A673 (cell line): ENCODE measurements at regions not wholly inside any gene's neighbourhood (a gene's known extent, or its start where the extent isn't known, plus 50 kb on each side); places are given as distances from the start of the nearest gene placed in this dataset.

Source experiments
- BruUV-seq: library from RNA; stranded (reverse); fragments of 400-500 nt; replicated peaks from 2 replicates; lab custom pipeline; 2021; lab: Mats Ljungman, UMichigan
- CTCF ChIA-PET: fragments of 300-600 bp; sonication (Branson Sonifier 250); formaldehyde crosslinking; loops from one replicate; lab custom pipeline; 2022; ENCODE audit warnings: antibody characterized with exemption; lab: Charles Lee
- POLR2A ChIA-PET: fragments of 300-600 bp; sonication (Branson Sonifier 250); formaldehyde crosslinking; loops from one replicate; lab custom pipeline; 2022; ENCODE audit warnings: antibody characterized with exemption; ENCODE audit not compliant: low non-redundant PET; lab: Charles Lee
- DNase-seq: peaks from one replicate; pipeline ENCODE4 v3.0.0-alpha.2; 2015; ENCODE audit warnings: low spot score
- H3K27ac ChIP-seq: fragments of 200-600 bp; sonication (generic); 2 replicates; pipeline ENCODE4 v1.5.1; 2016; ENCODE audit warnings: mixed run types, low read depth, mild to moderate bottlenecking, mixed read lengths, antibody characterized with exemption, low read length; ENCODE audit not compliant: poor library complexity, severe bottlenecking
- H3K27me3 ChIP-seq: fragments of 200-600 bp; sonication (generic); replicated peaks from 2 replicates; pipeline ENCODE4 v1.6.1; 2017; ENCODE audit warnings: mixed run types, low read depth, mild to moderate bottlenecking, mixed read lengths, antibody characterized with exemption, low read length; ENCODE audit not compliant: insufficient read depth, poor library complexity
- H3K36me3 ChIP-seq: fragments of 200-600 bp; sonication (generic); 2 replicates; pipeline ENCODE4 v1.6.1; 2016; ENCODE audit warnings: mixed run types, mild to moderate bottlenecking, mixed read lengths, antibody characterized with exemption, low read length; ENCODE audit not compliant: insufficient read depth, poor library complexity, severe bottlenecking
- H3K4me1 ChIP-seq: fragments of 200-600 bp; sonication (generic); 2 replicates; pipeline ENCODE4 v1.6.1; 2017; ENCODE audit warnings: mixed run types, mild to moderate bottlenecking, mixed read lengths, antibody characterized with exemption, low read length; ENCODE audit not compliant: insufficient read depth, poor library complexity, severe bottlenecking
- H3K4me3 ChIP-seq: fragments of 200-600 bp; sonication (generic); 2 replicates; pipeline ENCODE4 v1.5.1; 2016; ENCODE audit warnings: low read depth, mixed run types, mild to moderate bottlenecking, mixed read lengths, low read length; ENCODE audit not compliant: poor library complexity, severe bottlenecking
- H3K9me3 ChIP-seq: fragments of 200-600 bp; sonication (generic); 2 replicates; pipeline ENCODE4 v1.6.1; 2016; ENCODE audit warnings: mixed run types, low read depth, mild to moderate bottlenecking, mixed read lengths, antibody characterized with exemption, low read length; ENCODE audit not compliant: poor library complexity, severe bottlenecking
- CTCF ChIP-seq: fragments of 300-800, 200-600 bp; sonication (generic); conservative IDR thresholded peaks from 2 replicates; pipeline ENCODE4 v1.5.1; 2017; ENCODE audit warnings: low read depth, mild to moderate bottlenecking, antibody characterized with exemption, low read length, moderate library complexity, mixed read lengths
- EZH2 ChIP-seq: fragments of 200-600 bp; sonication (generic); IDR thresholded peaks from 2 replicates; pipeline ENCODE4 v1.6.1; 2017; ENCODE audit warnings: borderline replicate concordance, low read depth, mild to moderate bottlenecking, mixed read lengths, antibody characterized with exemption, low read length; ENCODE audit not compliant: poor library complexity, severe bottlenecking
- intact Hi-C: fragments of 100-400 bp; cut with micrococcal nuclease; formaldehyde crosslinking; loops from one replicate; pipeline ENCODE4 v1.10.0; 2022; ENCODE audit not compliant: unreplicated experiment

- TF ChIP-seq CTCF: no peak
- TF ChIP-seq EZH2: no peak
- intact Hi-C loops: no loop called here
- no peaks in the 10 kb centered on the region for H3K9me3 ChIP-seq
- no peaks in the 10 kb centered on the region for H3K27me3 ChIP-seq
- CTCF ChIA-PET: no interaction called here
- no peaks in the 10 kb centered on the region for H3K4me1 ChIP-seq
- no peak overlapping the region for H3K27ac ChIP-seq
- no peak for DNase-seq
- no TSS peak for BruUV-seq
- POLR2A ChIA-PET: no interaction called here
- H3K4me3 ChIP-seq: no peak overlapping the region
- H3K36me3 ChIP-seq: no peaks in the 10 kb centered on the region
Observed at GRCh38 chr7:94127026-94127425, 122.9 kb upstream of the BET1 start.

GRCh38 chr7:94128072-94128471 lies 123.9 kb upstream of the BET1 start:
- BruUV-seq: no TSS peak
- intact Hi-C loops: no loop called here
- no peaks in the 10 kb centered on the region for H3K4me1 ChIP-seq
- DNase-seq: no peak
- TF ChIP-seq EZH2 (no peak), CTCF (no peak)
- ChIA-PET POLR2A (no interaction called here), CTCF (no interaction called here)
- H3K4me3 ChIP-seq: no peak overlapping the region
- H3K27ac ChIP-seq: no peak overlapping the region
- H3K9me3 ChIP-seq: no peaks in the 10 kb centered on the region
- no peaks in the 10 kb centered on the region for H3K36me3 ChIP-seq
- no peaks in the 10 kb centered on the region for H3K27me3 ChIP-seq

- BruUV-seq: no TSS peak
- CTCF ChIA-PET: interaction anchor here (0.7 kb wide), 1 partner anchor 216 kb away, joined by 3 read pairs; no protein-coding TSS in a partner anchor
- intact Hi-C loops: no loop called here
- no peak for DNase-seq
- TF ChIP-seq CTCF (no peak), EZH2 (no peak)
- H3K9me3 ChIP-seq: no peaks in the 10 kb centered on the region
- no peaks in the 10 kb centered on the region for H3K27me3 ChIP-seq
- H3K27ac ChIP-seq: no peak overlapping the region
- POLR2A ChIA-PET: no interaction called here
- no peak overlapping the region for H3K4me3 ChIP-seq
- H3K4me1 ChIP-seq: no peaks in the 10 kb centered on the region
- H3K36me3 ChIP-seq: no peaks in the 10 kb centered on the region
Observed at GRCh38 chr7:94129443-94130140, 125.4 kb upstream of the BET1 start.
